GM10266 (cell line): ENCODE measurements at regions not wholly inside any gene's neighbourhood (a gene's known extent, or its start where the extent isn't known, plus 50 kb on each side); places are given as distances from the start of the nearest gene placed in this dataset.

Experiments
- DNase-seq: peaks from one replicate; pipeline ENCODE4 v3.0.0; 2012; ENCODE audit errors: extremely low spot score
- TF ChIP-seq, protein P1 (sequence below): IDR thresholded peaks from 2 replicates; pipeline ENCODE4 v1.5.1; 2012; ENCODE audit warnings: mild to moderate bottlenecking, low read depth; ENCODE audit not compliant: control insufficient read depth, insufficient read depth; ENCODE audit errors: missing control alignments

- TF ChIP-seq, protein P1, sequence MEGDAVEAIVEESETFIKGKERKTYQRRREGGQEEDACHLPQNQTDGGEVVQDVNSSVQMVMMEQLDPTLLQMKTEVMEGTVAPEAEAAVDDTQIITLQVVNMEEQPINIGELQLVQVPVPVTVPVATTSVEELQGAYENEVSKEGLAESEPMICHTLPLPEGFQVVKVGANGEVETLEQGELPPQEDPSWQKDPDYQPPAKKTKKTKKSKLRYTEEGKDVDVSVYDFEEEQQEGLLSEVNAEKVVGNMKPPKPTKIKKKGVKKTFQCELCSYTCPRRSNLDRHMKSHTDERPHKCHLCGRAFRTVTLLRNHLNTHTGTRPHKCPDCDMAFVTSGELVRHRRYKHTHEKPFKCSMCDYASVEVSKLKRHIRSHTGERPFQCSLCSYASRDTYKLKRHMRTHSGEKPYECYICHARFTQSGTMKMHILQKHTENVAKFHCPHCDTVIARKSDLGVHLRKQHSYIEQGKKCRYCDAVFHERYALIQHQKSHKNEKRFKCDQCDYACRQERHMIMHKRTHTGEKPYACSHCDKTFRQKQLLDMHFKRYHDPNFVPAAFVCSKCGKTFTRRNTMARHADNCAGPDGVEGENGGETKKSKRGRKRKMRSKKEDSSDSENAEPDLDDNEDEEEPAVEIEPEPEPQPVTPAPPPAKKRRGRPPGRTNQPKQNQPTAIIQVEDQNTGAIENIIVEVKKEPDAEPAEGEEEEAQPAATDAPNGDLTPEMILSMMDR, result no peak
- no peak for DNase-seq
Measured at GRCh38 chr15:98282656-98283332, 322.3 kb downstream of the ARRDC4 start.

DNA sequence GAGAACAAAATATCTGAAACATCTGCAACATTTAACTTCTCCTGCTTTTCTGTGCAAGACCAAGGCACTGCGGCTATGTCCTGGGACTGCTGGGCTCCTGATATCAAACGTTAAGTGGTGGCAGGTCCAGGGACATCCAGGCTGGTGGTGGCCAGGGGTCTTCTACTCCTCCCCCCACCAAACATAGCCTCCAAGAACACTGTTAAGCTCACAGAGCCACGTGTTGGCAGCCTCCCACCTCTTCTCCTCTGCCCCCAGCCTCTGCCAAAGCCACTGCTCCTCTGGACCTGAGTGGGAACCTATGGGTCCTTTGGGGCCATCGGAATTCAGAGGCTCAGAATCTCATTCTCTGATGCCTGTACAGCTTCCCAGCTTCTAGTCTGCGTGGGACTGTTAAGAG lies 325.7 kb downstream of the ARRDC4 start:
- DNase-seq, result no peak
- TF ChIP-seq, protein P1, result no peak

- TF ChIP-seq, protein P1, result no peak
- no peak for DNase-seq
Measured at GRCh38 chr15:98286831-98287230, 326.3 kb downstream of the ARRDC4 start.

DNA sequence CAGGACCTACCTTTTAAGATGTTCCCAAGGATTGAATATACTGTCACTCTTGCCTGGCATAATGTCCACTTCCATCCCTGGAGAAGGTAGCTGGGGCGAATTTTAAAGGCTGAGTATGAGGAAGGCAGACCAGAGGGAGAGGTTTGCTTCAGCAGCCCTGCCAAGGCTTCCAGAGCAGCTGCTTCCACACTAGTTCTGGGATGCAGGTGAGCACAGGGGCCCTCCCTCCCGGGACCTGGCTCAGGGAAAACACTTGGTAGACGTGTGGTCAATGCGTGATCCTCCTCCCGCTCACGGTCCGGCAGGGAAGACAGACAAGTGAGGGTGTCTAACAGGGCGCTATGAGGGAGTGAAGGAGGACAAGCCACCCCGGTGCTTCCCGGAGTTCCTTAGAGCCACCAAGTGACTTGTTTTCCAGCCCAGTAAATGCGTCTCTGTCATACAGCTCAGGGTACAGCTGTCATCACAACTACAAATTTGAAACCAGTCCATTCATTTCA lies 327.6 kb downstream of the ARRDC4 start:
- TF ChIP-seq, protein P1, result no peak

DNA sequence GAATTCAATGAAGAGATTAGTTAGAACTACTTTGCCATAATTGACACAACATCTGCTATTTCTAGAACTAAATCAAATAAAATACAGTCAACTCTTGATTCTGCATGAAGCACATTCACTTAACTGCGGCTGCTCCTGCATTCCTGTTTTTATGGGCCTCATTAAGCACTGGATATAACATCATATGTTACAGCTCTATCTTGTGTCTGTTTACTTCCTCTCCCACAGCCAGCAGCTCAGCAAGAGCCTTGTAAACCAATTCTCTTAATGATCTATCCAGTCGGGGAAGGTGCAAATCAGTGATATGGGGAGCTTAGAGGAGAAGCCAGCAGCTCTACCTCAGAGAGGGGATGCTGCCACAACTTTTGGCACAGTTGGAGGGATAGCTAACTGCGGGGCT lies 329.2 kb downstream of the ARRDC4 start:
- TF ChIP-seq, protein P1, result no peak
- no peak for DNase-seq

More for the DNA sequence above, 327.6 kb downstream of the ARRDC4 start:
- no peak for DNase-seq

DNA sequence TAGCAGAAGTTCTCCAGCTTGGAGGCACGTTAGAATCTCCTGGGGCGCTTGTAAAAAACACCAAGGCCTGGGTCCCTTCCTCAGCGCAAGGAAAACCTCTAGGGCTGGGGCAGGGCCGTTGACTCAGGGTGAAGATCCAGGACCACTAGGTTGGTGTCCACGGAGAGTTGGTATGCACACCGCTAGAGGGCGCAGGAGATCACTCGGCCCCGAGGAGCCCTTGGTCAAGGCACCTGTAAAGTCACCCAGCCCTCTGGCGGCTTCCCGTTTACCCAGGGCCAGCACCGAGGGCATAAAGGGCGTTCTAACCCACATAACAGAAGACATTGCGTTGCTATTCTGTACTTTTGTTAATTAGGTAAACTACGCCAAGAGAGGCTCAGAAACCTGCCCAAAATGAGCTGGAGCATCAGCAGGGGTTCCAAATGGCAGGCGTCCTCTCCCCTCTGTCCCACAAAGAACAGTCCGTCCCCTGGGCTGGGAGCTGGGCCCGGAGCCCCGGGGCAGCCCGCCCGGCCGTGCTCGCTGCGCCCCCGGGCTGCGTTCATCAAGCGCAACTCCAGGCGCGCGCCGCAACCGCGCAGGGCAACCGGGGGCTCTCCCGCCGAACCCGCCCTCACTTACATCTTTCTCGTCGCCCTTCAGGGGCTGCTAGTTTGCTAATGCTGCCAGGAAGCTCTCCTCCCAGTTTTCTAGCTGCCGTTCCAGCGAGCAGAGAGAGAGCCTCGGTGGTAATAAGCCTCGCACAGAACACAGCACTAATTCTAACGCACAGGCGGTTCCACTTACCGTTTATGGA lies 332.1 kb downstream of the ARRDC4 start:
- TF ChIP-seq, protein P1, result peak; percentile 72
- DNase-seq, result peak; percentile 76

DNA sequence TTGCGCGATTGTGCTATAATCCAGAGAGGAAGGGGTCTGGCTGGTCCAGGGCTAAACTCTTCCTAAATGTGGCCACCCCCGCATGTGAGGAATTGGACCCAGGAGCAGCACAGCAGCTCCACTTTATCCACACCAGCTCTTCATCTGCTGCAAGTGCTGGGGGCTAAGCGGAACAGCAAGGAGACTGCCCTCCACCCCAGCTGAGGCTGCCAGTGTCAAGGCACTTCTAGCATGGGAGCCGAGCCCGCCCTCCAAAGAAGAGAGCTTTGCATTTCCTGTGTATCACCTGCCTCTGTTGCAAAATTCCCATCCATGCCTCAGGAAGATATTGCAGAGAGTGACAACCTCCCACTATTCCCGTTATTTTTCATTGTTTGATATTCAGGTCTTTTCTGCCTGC lies 333.6 kb downstream of the ARRDC4 start:
- DNase-seq, result no peak
- TF ChIP-seq, protein P1, result no peak

- DNase-seq, result peak; percentile 56
Measured at GRCh38 chr15:98295101-98295759, 334.7 kb downstream of the ARRDC4 start.
